ENCODE measurements at regions not wholly inside any gene's neighbourhood (a gene's known extent, or its start where the extent isn't known, plus 50 kb on each side); places are given as distances from the start of the nearest gene placed in this dataset.

- TF ChIP-seq CTCF (conservative IDR thresholded peaks at IDR 0.05; ENCODE audit: low read depth in 2 of 2) (no peak), ZNF114 (CRISPR knock-in tag; IDR thresholded peaks at IDR 0.05) (no peak)
Measured at GRCh38 chr7:94761451-94761850, 105.5 kb upstream of the SGCE start (continued).

GRCh38 chr7:94763268-94763667, 107.3 kb upstream of the SGCE start:
- TF ChIP-seq CREB1 (CRISPR knock-in tag; IDR thresholded peaks at IDR 0.05; ENCODE audit: low read depth): no peak
- no peak for TF ChIP-seq EZH2phosphoT487 (IDR thresholded peaks at IDR 0.05; ENCODE audit: unreplicated experiment)
- Histone ChIP-seq H3K4me3 (no peak overlapping the region), H3K79me2 (replicated peaks; ENCODE audit: insufficient read depth) (no peaks in the 10 kb centered on the region), H3K27me3 (ENCODE audit: insufficient read depth) (no peaks in the 10 kb centered on the region), H3K4me1 (ENCODE audit: insufficient read depth) (no peaks in the 10 kb centered on the region), H2AFZ (no peak overlapping the region), H3K27ac (ENCODE audit: low read depth) (no peak overlapping the region), H3F3A (replicated peaks; ENCODE audit: low read depth) (no peaks in the 10 kb centered on the region), H3K9me2 (ENCODE audit: insufficient read depth) (no peaks in the 10 kb centered on the region), H4K20me1 (replicated peaks; ENCODE audit: insufficient read depth) (no peaks in the 10 kb centered on the region), H3K4me2 (no peak overlapping the region), H3K36me3 (ENCODE audit: insufficient read depth) (no peaks in the 10 kb centered on the region)
- H3K27me3 Mint-ChIP-seq (ENCODE audit: insufficient read depth, low read depth, poor library complexity): no peaks in the 10 kb centered on the region
- no peak overlapping the region for H3K27ac Mint-ChIP-seq
- ATAC-seq (no peak; the same call in 2 of the 3 replicates), DNase-seq (ENCODE audit: low spot score) (no peak)
- no peaks in the 10 kb centered on the region; the same call in 2 of the 3 replicates for H3K9me3 Mint-ChIP-seq
- H3K4me3 Mint-ChIP-seq: no peak overlapping the region
- no peaks in the 10 kb centered on the region for H3K36me3 Mint-ChIP-seq (ENCODE audit: low read depth)
- H3K4me1 Mint-ChIP-seq: no peaks in the 10 kb centered on the region; the same call in 1 of the 3 replicates

- H4K20me1 ChIP-seq (replicated peaks; ENCODE audit: insufficient read depth): no peaks in the 10 kb centered on the region
- H3K4me2 ChIP-seq: no peak overlapping the region
- H3K4me3 Mint-ChIP-seq: no peak overlapping the region
- DNase-seq (ENCODE audit: low spot score) (no peak), ATAC-seq (no peak)
- H3K27ac ChIP-seq (ENCODE audit: low read depth): no peak overlapping the region
- H3K9me3 Mint-ChIP-seq: peaks cover 15% of the 10 kb centered on the region
- no peaks in the 10 kb centered on the region for H3K36me3 ChIP-seq (ENCODE audit: insufficient read depth)
- H3F3A ChIP-seq (replicated peaks; ENCODE audit: low read depth): no peaks in the 10 kb centered on the region
- peaks cover 7% of the 10 kb centered on the region for H3K36me3 Mint-ChIP-seq (ENCODE audit: low read depth)
- no peak overlapping the region for H2AFZ ChIP-seq
- no peaks in the 10 kb centered on the region for H3K79me2 ChIP-seq (replicated peaks; ENCODE audit: insufficient read depth)
- H3K27me3 ChIP-seq (ENCODE audit: insufficient read depth): no peaks in the 10 kb centered on the region
- H3K9me2 ChIP-seq (ENCODE audit: insufficient read depth): no peaks in the 10 kb centered on the region
- no peak overlapping the region for H3K4me3 ChIP-seq
- no peaks in the 10 kb centered on the region for H3K27me3 Mint-ChIP-seq (ENCODE audit: insufficient read depth, low read depth, poor library complexity)
- no peak overlapping the region for H3K27ac Mint-ChIP-seq
- H3K4me1 Mint-ChIP-seq: no peaks in the 10 kb centered on the region; the same call in 2 of the 3 replicates
- H3K4me1 ChIP-seq (ENCODE audit: insufficient read depth): no peaks in the 10 kb centered on the region
- no peak for TF ChIP-seq EZH2phosphoT487 (IDR thresholded peaks at IDR 0.05; ENCODE audit: unreplicated experiment)
- TF ChIP-seq ETS1 (IDR thresholded peaks at IDR 0.05): no peak
- TF ChIP-seq CREB1 (CRISPR knock-in tag; IDR thresholded peaks at IDR 0.05; ENCODE audit: low read depth): no peak
- TF ChIP-seq NANOG (IDR thresholded peaks at IDR 0.05; ENCODE audit: borderline replicate concordance): no peak
- TF ChIP-seq ZNF331 (CRISPR knock-in tag; IDR thresholded peaks at IDR 0.05; ENCODE audit: low read depth): no peak
- no peak for TF ChIP-seq ZNF462 (CRISPR knock-in tag; IDR thresholded peaks at IDR 0.05)
- no peak for TF ChIP-seq ZNF114 (CRISPR knock-in tag; IDR thresholded peaks at IDR 0.05)
- no peak for TF ChIP-seq POLR2AphosphoS5 (IDR thresholded peaks at IDR 0.05; ENCODE audit: low read depth)
- TF ChIP-seq CTCF (conservative IDR thresholded peaks at IDR 0.05; ENCODE audit: low read depth in 2 of 2): no peak
Measured at GRCh38 chr7:94769724-94770123, 113.8 kb upstream of the SGCE start.
